ENCODE measurements at regions not wholly inside any gene's neighbourhood (a gene's known extent, or its start where the extent isn't known, plus 50 kb on each side); places are given as distances from the start of the nearest gene placed in this dataset.
"Not testable (repeated sequence)": the region's sequence is repeated elsewhere in the genome, so short reads cannot be mapped to it uniquely, and the experiment has no call there.

GRCh38 chr3:6362406-6362805, 498.5 kb upstream of the GRM7 start:
- intact Hi-C loops (cut with DNase I) = no loop called here
- Histone ChIP-seq H3K36me3 (no peaks in the 10 kb centered on the region), H3K9me3 (peaks cover 0 to 4% of the 10 kb centered on the region in 2 donors)

GRCh38 chr3:6367171-6367570, 493.7 kb upstream of the GRM7 start:
- H3K4me1 ChIP-seq = no peaks in the 10 kb centered on the region
- H3K36me3 ChIP-seq = no peaks in the 10 kb centered on the region
- H3K27me3 ChIP-seq = no peaks in the 10 kb centered on the region
- no peak overlapping the region for H3K27ac ChIP-seq
- TF ChIP-seq CTCF (IDR thresholded peaks at IDR 0.05) = no peak
- peaks cover 0 to 4% of the 10 kb centered on the region in 2 donors for H3K9me3 ChIP-seq
- intact Hi-C loops (cut with DNase I) = no loop called here
- H3K4me3 ChIP-seq = no peak overlapping the region
- DNase-seq (no peak), ATAC-seq (no peak)

More at GRCh38 chr3:6362406-6362805, 498.5 kb upstream of the GRM7 start:
- no peak overlapping the region for H3K27ac ChIP-seq
- no peaks in the 10 kb centered on the region for H3K27me3 ChIP-seq
- H3K4me3 ChIP-seq = no peak overlapping the region
- no peak for TF ChIP-seq CTCF (IDR thresholded peaks at IDR 0.05)
- DNase-seq (no peak), ATAC-seq (no peak)
- H3K4me1 ChIP-seq = no peaks in the 10 kb centered on the region

- Histone ChIP-seq H3K36me3 (no peaks in the 10 kb centered on the region), H3K9me3 (no peaks in the 10 kb centered on the region), H3K27me3 (no peaks in the 10 kb centered on the region), H3K27ac (no peak overlapping the region), H3K4me3 (no peak overlapping the region), H3K4me1 (no peaks in the 10 kb centered on the region)
- intact Hi-C loops (cut with DNase I) = no loop called here
- DNase-seq (no peak), ATAC-seq (no peak)
- TF ChIP-seq CTCF (IDR thresholded peaks at IDR 0.05) = no peak
Observed at GRCh38 chr3:6392123-6392522, 468.8 kb upstream of the GRM7 start.

GRCh38 chr3:6394944-6395343, 466.0 kb upstream of the GRM7 start:
- H3K27ac ChIP-seq = no peak overlapping the region
- DNase-seq (no peak), ATAC-seq (no peak)
- no peaks in the 10 kb centered on the region for H3K9me3 ChIP-seq
- H3K4me3 ChIP-seq = no peak overlapping the region
- no peaks in the 10 kb centered on the region for H3K36me3 ChIP-seq
- H3K27me3 ChIP-seq = no peaks in the 10 kb centered on the region
- no peak for TF ChIP-seq CTCF (IDR thresholded peaks at IDR 0.05)
- intact Hi-C loops (cut with DNase I) = no loop called here
- no peaks in the 10 kb centered on the region for H3K4me1 ChIP-seq

- DNase-seq (peak in 1 of 4 donors; percentile 3), ATAC-seq (no peak)
Observed at GRCh38 chr3:6396631-6397030, 464.3 kb upstream of the GRM7 start.

GRCh38 chr3:6402666-6403065, 458.2 kb upstream of the GRM7 start:
- H3K4me1 ChIP-seq; intact Hi-C loops (cut with DNase I); H3K27ac ChIP-seq; H3K36me3 ChIP-seq; H3K27me3 ChIP-seq; H3K4me3 ChIP-seq; ATAC-seq; DNase-seq: not testable (repeated sequence)
- H3K9me3 ChIP-seq = peaks cover 0 to 18% of the 10 kb centered on the region in 2 donors

More at GRCh38 chr3:6396631-6397030, 464.3 kb upstream of the GRM7 start:
- no peak overlapping the region for H3K27ac ChIP-seq
- H3K4me1 ChIP-seq = no peaks in the 10 kb centered on the region
- TF ChIP-seq CTCF (IDR thresholded peaks at IDR 0.05) = no peak
- H3K4me3 ChIP-seq = no peak overlapping the region
- no peaks in the 10 kb centered on the region for H3K36me3 ChIP-seq
- intact Hi-C loops (cut with DNase I) = no loop called here
- H3K27me3 ChIP-seq = no peaks in the 10 kb centered on the region
- H3K9me3 ChIP-seq = peaks cover 0 to 2% of the 10 kb centered on the region in 2 donors

- H3K36me3 ChIP-seq; DNase-seq; H3K27ac ChIP-seq; intact Hi-C loops (cut with DNase I); H3K27me3 ChIP-seq; H3K4me1 ChIP-seq; H3K4me3 ChIP-seq; ATAC-seq: not testable (repeated sequence)
- peaks cover 0 to 16% of the 10 kb centered on the region in 2 donors for H3K9me3 ChIP-seq
Observed at GRCh38 chr3:6406923-6407322, 454.0 kb upstream of the GRM7 start.
